Ascending aorta (tissue), 2 donors: ENCODE measurements at regions not wholly inside any gene's neighbourhood (a gene's known extent, or its start where the extent isn't known, plus 50 kb on each side); places are given as distances from the start of the nearest gene placed in this dataset.

Experiments used
- DNase-seq, 2 donors: peaks; one replicate each; pipeline ENCODE4 v3.0.0-alpha.2; 2019; ENCODE audit warnings: low spot score in 2 of 2
- H3K27ac ChIP-seq, 2 donors: fragments of 200-600 bp; sonication (generic); one replicate each; pipeline ENCODE4 v1.5.1; 2016 to 2017; ENCODE audit warnings: mild to moderate bottlenecking in 1 of 2
- H3K27me3 ChIP-seq: fragments of 200-600 bp; sonication (generic); one replicate; pipeline ENCODE4 v1.5.1; 2017
- H3K36me3 ChIP-seq, 2 donors: fragments of 200-600 bp; sonication (generic); one replicate each; pipeline ENCODE4 v1.5.1; 2016
- H3K4me1 ChIP-seq, 2 donors: fragments of 200-600 bp; sonication (generic); one replicate each; pipeline ENCODE4 v1.5.1; 2016 to 2017; ENCODE audit warnings: mild to moderate bottlenecking in 1 of 2
- H3K4me3 ChIP-seq, 2 donors: fragments of 200-600 bp; sonication (generic); one replicate each; pipeline ENCODE4 v1.5.1; 2016 to 2017; ENCODE audit warnings: mild to moderate bottlenecking in 1 of 2
- H3K9me3 ChIP-seq, 2 donors: fragments of 200-600 bp; sonication (generic); one replicate each; pipeline ENCODE4 v1.5.1; 2016
- intact Hi-C: fragments of 100-400 bp; cut with DNase I; formaldehyde crosslinking; loops from one replicate; pipeline ENCODE4 v1.15.1; 2023
- TF ChIP-seq, protein P1 (sequence below), 3 experiments: fragments of 200-600 bp in 2 of 3; fragments of 450-650 bp in 1 of 3; sonication (generic) in 2 of 3; IDR thresholded peaks; one replicate each; pipeline ENCODE4 v1.5.1; 2016 to 2019; ENCODE audit warnings: antibody characterized with exemption in 3 of 3, mild to moderate bottlenecking in 1 of 3, moderate library complexity in 1 of 3

DNA sequence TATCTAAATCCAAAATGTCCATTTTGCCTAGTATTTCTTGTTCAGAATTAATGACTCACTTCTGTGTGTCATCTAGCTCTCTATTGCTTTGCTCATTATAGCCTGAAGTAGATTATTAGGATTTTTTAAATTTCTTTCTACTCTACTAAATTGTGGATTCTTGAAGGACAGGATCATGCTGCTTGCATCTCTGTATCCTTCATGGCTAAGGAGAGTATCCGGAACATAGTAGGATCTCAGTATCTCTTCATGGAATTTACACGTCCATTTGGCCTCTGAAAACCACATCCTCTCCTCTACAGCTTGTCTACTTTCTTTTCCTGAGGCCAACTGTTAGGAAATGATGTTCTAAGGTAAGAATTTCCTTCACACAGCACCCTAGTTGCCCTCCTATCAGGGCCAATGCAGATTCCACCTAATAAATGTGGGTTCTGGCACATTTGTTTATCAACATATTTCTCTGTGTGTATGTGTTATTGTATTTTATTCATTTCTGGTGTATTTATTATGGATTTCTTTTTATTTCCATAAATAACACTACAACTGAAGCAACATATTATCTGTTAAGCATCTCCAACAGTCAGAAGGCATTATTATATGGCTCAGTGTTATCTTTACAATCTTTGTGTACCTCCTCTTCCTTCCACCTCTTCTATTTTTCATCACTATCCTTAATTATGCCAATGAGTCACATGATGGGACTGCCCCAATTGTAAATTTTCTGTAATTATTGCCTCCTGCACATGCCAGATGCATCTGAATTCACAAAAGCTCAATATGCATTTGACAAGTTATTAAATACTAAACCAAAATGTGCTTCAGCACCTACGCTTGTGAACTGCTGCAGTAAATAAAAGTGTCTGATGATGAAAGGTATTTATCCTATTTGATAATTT lies 557.8 kb upstream of the TLE4 start:
- Histone ChIP-seq H3K27me3 (no peaks in the 10 kb centered on the region), H3K36me3 (no peaks in the 10 kb centered on the region), H3K27ac (no peak overlapping the region), H3K4me3 (no peak overlapping the region), H3K4me1 (no peaks in the 10 kb centered on the region), H3K9me3 (no peaks in the 10 kb centered on the region)
- intact Hi-C loops: no loop called here
- TF ChIP-seq, protein P1, sequence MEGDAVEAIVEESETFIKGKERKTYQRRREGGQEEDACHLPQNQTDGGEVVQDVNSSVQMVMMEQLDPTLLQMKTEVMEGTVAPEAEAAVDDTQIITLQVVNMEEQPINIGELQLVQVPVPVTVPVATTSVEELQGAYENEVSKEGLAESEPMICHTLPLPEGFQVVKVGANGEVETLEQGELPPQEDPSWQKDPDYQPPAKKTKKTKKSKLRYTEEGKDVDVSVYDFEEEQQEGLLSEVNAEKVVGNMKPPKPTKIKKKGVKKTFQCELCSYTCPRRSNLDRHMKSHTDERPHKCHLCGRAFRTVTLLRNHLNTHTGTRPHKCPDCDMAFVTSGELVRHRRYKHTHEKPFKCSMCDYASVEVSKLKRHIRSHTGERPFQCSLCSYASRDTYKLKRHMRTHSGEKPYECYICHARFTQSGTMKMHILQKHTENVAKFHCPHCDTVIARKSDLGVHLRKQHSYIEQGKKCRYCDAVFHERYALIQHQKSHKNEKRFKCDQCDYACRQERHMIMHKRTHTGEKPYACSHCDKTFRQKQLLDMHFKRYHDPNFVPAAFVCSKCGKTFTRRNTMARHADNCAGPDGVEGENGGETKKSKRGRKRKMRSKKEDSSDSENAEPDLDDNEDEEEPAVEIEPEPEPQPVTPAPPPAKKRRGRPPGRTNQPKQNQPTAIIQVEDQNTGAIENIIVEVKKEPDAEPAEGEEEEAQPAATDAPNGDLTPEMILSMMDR (IDR thresholded peaks at IDR 0.05): no peak
- no peak for DNase-seq

DNA sequence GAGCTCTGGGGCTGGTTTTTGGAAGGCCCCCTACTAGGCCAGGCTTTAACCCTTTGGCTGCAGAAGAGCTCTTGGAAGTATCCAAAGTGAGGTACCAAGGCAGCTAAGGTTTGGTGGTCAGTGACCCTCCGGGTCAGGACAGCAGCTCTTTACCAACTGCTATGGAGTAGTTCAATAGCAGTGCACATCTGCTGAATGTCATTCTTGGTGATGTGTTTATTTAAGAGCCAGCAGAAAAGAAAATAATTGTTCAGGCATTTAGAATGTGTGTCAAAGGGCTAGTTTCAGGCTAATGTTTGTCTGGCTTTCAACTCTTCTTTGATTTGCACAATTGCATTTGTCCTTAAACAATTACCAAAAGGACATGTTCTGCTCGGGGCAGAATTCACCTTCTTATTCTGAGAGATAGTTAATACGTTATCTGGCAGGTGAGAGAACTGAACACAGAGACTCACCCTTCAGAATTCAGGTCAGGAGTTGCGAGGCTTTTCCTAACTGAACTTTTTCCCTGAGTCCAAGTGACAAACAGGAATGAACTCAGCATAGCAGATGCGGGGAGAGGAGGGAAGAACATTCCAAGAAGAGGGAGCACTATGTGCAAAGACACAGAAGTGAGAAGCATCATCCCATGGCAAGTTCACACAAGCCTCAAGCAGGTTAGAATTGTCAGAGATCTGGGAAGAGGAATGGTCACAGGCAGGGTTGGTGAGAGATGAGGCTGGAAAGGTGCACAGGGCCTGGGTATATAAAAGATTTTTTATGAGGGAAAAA lies 556.7 kb upstream of the TLE4 start:
- Histone ChIP-seq H3K9me3 (no peaks in the 10 kb centered on the region), H3K4me3 (no peak overlapping the region), H3K36me3 (no peaks in the 10 kb centered on the region), H3K27ac (no peak overlapping the region), H3K4me1 (no peaks in the 10 kb centered on the region), H3K27me3 (no peaks in the 10 kb centered on the region)
- intact Hi-C loops: no loop called here
- TF ChIP-seq, protein P1 (IDR thresholded peaks at IDR 0.05): no peak
- no peak for DNase-seq

DNA sequence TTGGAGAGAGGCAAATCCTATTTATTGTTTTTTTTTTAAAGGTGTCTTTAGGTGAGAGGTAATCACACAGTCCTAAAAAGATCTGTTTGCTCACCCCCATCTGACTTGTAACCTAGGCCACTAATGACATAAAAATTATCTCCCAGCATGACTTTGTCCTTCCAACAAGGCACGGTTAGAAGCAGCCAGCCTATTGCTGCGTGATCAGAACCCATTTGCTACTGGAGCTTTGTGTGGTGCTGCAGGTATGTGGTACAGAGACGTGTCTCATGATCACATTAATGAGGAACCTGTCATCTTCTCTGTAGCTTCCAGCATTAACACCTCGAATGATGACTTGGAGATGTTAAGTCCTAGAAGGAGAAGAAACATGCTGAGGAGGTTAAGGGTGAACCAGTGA lies 555.8 kb upstream of the TLE4 start:
- H3K27me3 ChIP-seq: no peaks in the 10 kb centered on the region
- H3K9me3 ChIP-seq: no peaks in the 10 kb centered on the region
- H3K27ac ChIP-seq: no peak overlapping the region
- no peak for DNase-seq
- no peak overlapping the region for H3K4me3 ChIP-seq
- TF ChIP-seq, protein P1 (IDR thresholded peaks at IDR 0.05): no peak
- no peaks in the 10 kb centered on the region for H3K4me1 ChIP-seq
- intact Hi-C loops: no loop called here
- no peaks in the 10 kb centered on the region for H3K36me3 ChIP-seq

DNA sequence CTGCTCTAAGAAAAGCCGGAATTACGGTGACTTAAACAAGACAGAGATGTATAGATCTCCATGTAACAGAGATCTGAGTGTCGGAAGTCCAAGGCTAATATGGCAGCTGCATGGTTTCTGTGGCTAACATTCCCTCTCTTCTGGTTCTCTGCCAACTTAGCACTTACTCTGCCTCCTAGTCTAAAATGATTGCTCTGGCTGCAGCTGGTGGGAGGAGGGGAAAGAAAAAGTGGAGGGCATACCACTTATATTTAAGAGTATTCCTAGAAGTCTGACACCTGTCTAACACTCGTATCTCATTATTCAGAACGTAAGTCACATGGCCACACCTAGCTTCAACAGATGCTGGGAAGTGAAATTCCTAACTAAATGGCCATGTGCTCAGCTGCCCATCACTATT lies 551.5 kb upstream of the TLE4 start:
- H3K27me3 ChIP-seq: no peaks in the 10 kb centered on the region
- no peak for DNase-seq
- no peaks in the 10 kb centered on the region for H3K9me3 ChIP-seq
- no peak overlapping the region for H3K4me3 ChIP-seq
- H3K36me3 ChIP-seq: no peaks in the 10 kb centered on the region
- H3K27ac ChIP-seq: no peak overlapping the region
- no peaks in the 10 kb centered on the region for H3K4me1 ChIP-seq
- intact Hi-C loops: no loop called here
- TF ChIP-seq, protein P1 (IDR thresholded peaks at IDR 0.05): no peak

DNA sequence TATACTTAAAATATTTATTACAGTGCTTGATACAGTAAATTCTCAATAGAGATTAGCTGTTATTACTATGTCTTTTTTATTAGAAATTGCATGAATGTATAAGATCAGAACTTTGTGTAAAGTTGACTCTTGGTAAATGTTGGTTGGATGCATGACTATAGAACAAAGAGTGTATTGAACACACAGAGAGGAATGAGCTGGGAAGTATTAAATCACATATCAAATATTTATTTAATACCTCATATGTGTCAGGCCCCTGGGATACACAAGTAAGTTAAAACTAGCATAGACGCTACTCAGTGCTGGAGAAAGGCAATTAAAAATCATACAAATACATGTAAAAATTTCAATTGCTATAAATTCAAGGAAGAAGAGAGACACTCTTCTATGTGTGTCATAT lies 550.7 kb upstream of the TLE4 start:
- Histone ChIP-seq H3K9me3 (no peaks in the 10 kb centered on the region), H3K27ac (no peak overlapping the region), H3K27me3 (no peaks in the 10 kb centered on the region), H3K36me3 (no peaks in the 10 kb centered on the region), H3K4me3 (no peak overlapping the region), H3K4me1 (no peaks in the 10 kb centered on the region)
- TF ChIP-seq, protein P1 (IDR thresholded peaks at IDR 0.05): no peak
- DNase-seq: no peak
- intact Hi-C loops: no loop called here
